NB4 (cell line): ENCODE measurements at regions not wholly inside any gene's neighbourhood (a gene's known extent, or its start where the extent isn't known, plus 50 kb on each side); places are given as distances from the start of the nearest gene placed in this dataset.

Experiments used
- CTCF ChIP-seq: IDR thresholded peaks from one replicate; pipeline ENCODE4 v1.5.1; 2012; ENCODE audit warnings: low read depth, low read length
- POLR2A ChIP-seq: IDR thresholded peaks from 2 replicates; pipeline ENCODE4 v1.6.1; 2011; ENCODE audit warnings: mild to moderate bottlenecking; ENCODE audit not compliant: insufficient read length; ENCODE audit errors: extremely low read depth

- no peak for TF ChIP-seq CTCF
- TF ChIP-seq POLR2A: no peak
These were observed 871.8 kb upstream of the NR2F2 start for GRCh38 chr15:95458721-95459120.
